ENCODE measurements at regions not wholly inside any gene's neighbourhood (a gene's known extent, or its start where the extent isn't known, plus 50 kb on each side); places are given as distances from the start of the nearest gene placed in this dataset.

DNA sequence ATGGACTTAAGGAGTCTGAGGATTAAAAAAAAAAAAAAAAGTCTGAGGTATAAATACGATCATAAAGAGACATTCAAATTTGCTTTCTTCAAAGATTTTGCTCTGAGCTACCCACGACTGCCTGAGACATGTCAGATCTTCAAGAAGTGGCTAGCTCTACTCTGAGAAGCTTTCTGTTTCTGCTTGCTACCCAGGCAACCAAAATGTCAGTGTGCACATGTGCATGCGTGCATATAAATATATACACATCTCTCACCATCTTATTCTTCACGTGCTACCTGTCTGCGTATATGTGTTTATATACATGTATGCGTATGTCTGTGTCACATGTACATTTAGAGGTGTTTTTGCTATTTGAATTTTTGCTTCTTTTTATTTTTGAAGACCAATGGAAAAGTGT lies 299.6 kb upstream of the STXBP5 start:
- H3K4me3 Mint-ChIP-seq: no peak overlapping the region
- H3K36me3 Mint-ChIP-seq: no peaks in the 10 kb centered on the region
- no peaks in the 10 kb centered on the region for H3K36me3 ChIP-seq (ENCODE audit: control insufficient read depth in 2 of 2, extremely low read depth in 1 of 2, insufficient read depth in 1 of 2, low read length in 1 of 2)
- no peak overlapping the region for H3K4me3 ChIP-seq (ENCODE audit: control insufficient read depth in 1 of 2, extremely low read depth in 1 of 2, low read length in 1 of 2)
- no peaks in the 10 kb centered on the region for H3K9me3 Mint-ChIP-seq
- ChIA-PET CTCF (interaction anchor here in 1 of 2 donors (0.6 kb wide), 1 partner anchor 12 kb away, joined by 3 read pairs; no protein-coding TSS in a partner anchor), POLR2A (no interaction called here)
- H3K27ac Mint-ChIP-seq: no peak overlapping the region
- no peak for DNase-seq
- no peaks in the 10 kb centered on the region for H3K4me1 ChIP-seq (ENCODE audit: control insufficient read depth in 1 of 2, extremely low read depth in 1 of 2, insufficient read depth in 2 of 2, low read length in 2 of 2)
- H3K4me1 Mint-ChIP-seq: no peaks in the 10 kb centered on the region
- no peak for ATAC-seq (replicated peaks in 1 of 4)
- WGBS (ENCODE audit: insufficient coverage): 33% methylated on average over 2 of the region's 6 CpGs
- no peaks in the 10 kb centered on the region for H3K9me3 ChIP-seq
- H3K27ac ChIP-seq (ENCODE audit: low read length): no peak overlapping the region
- H3K27me3 ChIP-seq (replicated peaks in 1 of 2; ENCODE audit: control insufficient read depth in 2 of 2, extremely low read depth in 1 of 2, insufficient read depth in 2 of 2, low read length in 1 of 2): no peaks in the 10 kb centered on the region
- no peaks in the 10 kb centered on the region for H3K27me3 Mint-ChIP-seq

DNA sequence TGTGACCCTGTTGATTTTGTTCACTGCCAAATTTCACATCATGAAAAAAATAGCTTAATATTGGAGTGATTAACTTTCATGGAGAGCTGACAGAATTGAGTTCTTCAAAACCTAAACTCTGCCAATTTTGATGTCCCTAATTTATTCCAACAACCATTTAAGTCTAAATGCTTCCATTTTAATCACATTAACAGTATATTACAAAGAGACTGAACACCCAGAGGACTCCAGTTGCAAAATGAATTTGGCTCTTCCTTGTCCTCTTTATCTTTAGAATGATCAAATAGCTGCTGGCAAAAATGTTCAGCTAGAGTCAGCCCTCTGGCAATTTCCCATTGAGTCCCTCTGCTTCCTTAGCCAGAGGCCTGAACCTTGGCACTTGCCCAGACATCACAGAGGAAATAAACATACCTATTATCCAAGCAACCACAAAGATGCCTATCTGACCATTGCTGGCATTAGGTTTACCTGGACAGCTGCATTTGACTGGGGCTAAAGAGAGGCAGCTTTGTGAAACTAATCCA lies 299.0 kb upstream of the STXBP5 start:
- Histone ChIP-seq H3K27ac (ENCODE audit: low read length) (no peak overlapping the region), H3K36me3 (ENCODE audit: control insufficient read depth in 2 of 2, extremely low read depth in 1 of 2, insufficient read depth in 1 of 2, low read length in 1 of 2) (no peaks in the 10 kb centered on the region), H3K9me3 (no peaks in the 10 kb centered on the region), H3K27me3 (replicated peaks in 1 of 2; ENCODE audit: control insufficient read depth in 2 of 2, extremely low read depth in 1 of 2, insufficient read depth in 2 of 2, low read length in 1 of 2) (no peaks in the 10 kb centered on the region), H3K4me1 (ENCODE audit: control insufficient read depth in 1 of 2, extremely low read depth in 1 of 2, insufficient read depth in 2 of 2, low read length in 2 of 2) (no peaks in the 10 kb centered on the region), H3K4me3 (ENCODE audit: control insufficient read depth in 1 of 2, extremely low read depth in 1 of 2, low read length in 1 of 2) (no peak overlapping the region)
- DNase-seq (no peak), ATAC-seq (replicated peaks in 1 of 4) (no peak)
- H3K9me3 Mint-ChIP-seq: no peaks in the 10 kb centered on the region
- ChIA-PET POLR2A (no interaction called here), CTCF (interaction anchor here in 1 of 2 donors (0.6 kb wide), 1 partner anchor 13 kb away, joined by 3 read pairs; no protein-coding TSS in a partner anchor)
- no peaks in the 10 kb centered on the region for H3K27me3 Mint-ChIP-seq
- H3K4me3 Mint-ChIP-seq: no peak overlapping the region
- H3K27ac Mint-ChIP-seq: no peak overlapping the region
- no peaks in the 10 kb centered on the region for H3K36me3 Mint-ChIP-seq
- H3K4me1 Mint-ChIP-seq: no peaks in the 10 kb centered on the region

DNA sequence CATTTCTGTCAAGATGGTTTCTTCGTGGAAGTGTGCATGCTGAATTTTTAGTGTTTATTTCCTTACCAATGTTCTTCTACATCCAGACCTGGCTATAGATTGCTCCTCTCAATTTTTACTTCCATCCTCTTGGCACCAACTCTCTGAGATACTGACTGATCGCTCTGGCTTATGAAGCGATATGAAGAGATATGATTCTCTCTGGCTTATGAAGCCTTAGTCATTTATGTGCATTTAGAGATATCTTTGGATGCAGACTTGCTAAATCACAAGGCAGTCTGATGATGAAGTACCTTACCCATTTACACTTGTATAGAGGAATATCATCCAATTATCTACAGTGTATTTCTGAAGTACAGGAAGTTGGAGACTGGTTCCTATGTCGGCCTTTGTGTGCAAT lies 295.4 kb upstream of the STXBP5 start:
- Mint-ChIP-seq H3K27me3 (peaks cover 0 to under 1% of the 10 kb centered on the region in 2 donors), H3K9me3 (no peaks in the 10 kb centered on the region), H3K27ac (no peak overlapping the region), H3K4me1 (peaks cover 0 to under 1% (median 0%) of the 10 kb centered on the region in 3 donors), H3K4me3 (no peak overlapping the region), H3K36me3 (no peaks in the 10 kb centered on the region)
- no peak overlapping the region for H3K4me3 ChIP-seq (ENCODE audit: control insufficient read depth in 1 of 2, extremely low read depth in 1 of 2, low read length in 1 of 2)
- ATAC-seq (replicated peaks in 1 of 4): no peak
- no peaks in the 10 kb centered on the region for H3K4me1 ChIP-seq (ENCODE audit: control insufficient read depth in 1 of 2, extremely low read depth in 1 of 2, insufficient read depth in 2 of 2, low read length in 2 of 2)
- POLR2A ChIA-PET: no interaction called here
- peaks cover 0 to 1% of the 10 kb centered on the region in 2 experiments for H3K27me3 ChIP-seq (replicated peaks in 1 of 2; ENCODE audit: control insufficient read depth in 2 of 2, extremely low read depth in 1 of 2, insufficient read depth in 2 of 2, low read length in 1 of 2)
- WGBS (ENCODE audit: insufficient coverage): no CpG with 5 or more reads among the region's 4 CpGs
- CTCF ChIA-PET: no interaction called here
- H3K36me3 ChIP-seq (ENCODE audit: control insufficient read depth in 2 of 2, extremely low read depth in 1 of 2, insufficient read depth in 1 of 2, low read length in 1 of 2): no peaks in the 10 kb centered on the region
- DNase-seq: no peak
- H3K9me3 ChIP-seq: no peaks in the 10 kb centered on the region
- H3K27ac ChIP-seq (ENCODE audit: low read length): no peak overlapping the region

DNA sequence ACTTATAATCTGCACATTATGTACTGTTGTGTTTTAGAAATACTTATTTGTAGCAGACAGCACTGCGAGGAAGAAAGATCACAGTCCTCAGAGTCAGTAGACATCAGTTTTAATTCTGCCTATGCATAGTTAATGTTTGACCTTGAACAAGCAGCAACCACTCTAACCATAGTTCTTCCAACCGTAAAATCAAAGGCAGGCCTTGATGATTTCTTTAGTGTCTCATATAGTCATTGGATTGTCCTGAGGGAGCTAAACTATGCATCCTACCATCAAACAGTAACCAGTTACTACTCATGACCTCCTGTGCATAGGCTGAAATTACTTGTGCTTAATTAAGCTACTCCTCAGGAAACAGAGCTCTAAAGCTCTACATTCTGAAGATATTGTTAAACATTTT lies 294.8 kb upstream of the STXBP5 start:
- 40% methylated on average over 1 of the region's 2 CpGs for WGBS (ENCODE audit: insufficient coverage)
- POLR2A ChIA-PET: no interaction called here
- ATAC-seq (replicated peaks in 1 of 4): no peak

DNA sequence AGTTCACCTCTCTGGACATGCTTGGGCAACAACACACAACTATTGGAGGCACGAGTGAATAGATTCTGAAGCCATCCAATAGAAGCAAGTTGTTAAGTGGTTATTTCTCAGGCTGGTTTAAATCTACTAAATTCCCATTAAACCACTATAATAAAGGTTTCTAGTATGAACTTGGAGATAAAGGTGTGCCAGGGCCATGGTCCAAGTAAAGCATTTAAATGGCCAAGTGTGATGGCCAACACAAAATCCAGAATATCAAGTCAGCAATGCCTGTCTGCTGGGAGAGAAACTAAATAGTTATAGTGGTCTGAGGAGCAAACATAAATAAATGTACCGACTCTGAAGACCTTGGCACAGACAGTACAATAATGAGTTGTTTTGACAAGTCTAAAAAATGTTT lies 294.3 kb upstream of the STXBP5 start:
- Histone ChIP-seq H3K36me3 (ENCODE audit: control insufficient read depth in 2 of 2, extremely low read depth in 1 of 2, insufficient read depth in 1 of 2, low read length in 1 of 2) (no peaks in the 10 kb centered on the region), H3K27me3 (replicated peaks in 1 of 2; ENCODE audit: control insufficient read depth in 2 of 2, extremely low read depth in 1 of 2, insufficient read depth in 2 of 2, low read length in 1 of 2) (peaks cover 0 to 4% of the 10 kb centered on the region in 2 experiments), H3K9me3 (no peaks in the 10 kb centered on the region), H3K4me3 (ENCODE audit: control insufficient read depth in 1 of 2, extremely low read depth in 1 of 2, low read length in 1 of 2) (no peak overlapping the region), H3K4me1 (ENCODE audit: control insufficient read depth in 1 of 2, extremely low read depth in 1 of 2, insufficient read depth in 2 of 2, low read length in 2 of 2) (no peaks in the 10 kb centered on the region), H3K27ac (ENCODE audit: low read length) (no peak overlapping the region)
- ATAC-seq (replicated peaks in 1 of 4) (no peak), DNase-seq (no peak)
- Mint-ChIP-seq H3K4me1 (peaks cover 0 to 5% (median 0%) of the 10 kb centered on the region in 3 donors), H3K27ac (no peak overlapping the region), H3K4me3 (no peak overlapping the region), H3K27me3 (peaks cover 0 to 4% of the 10 kb centered on the region in 2 donors), H3K9me3 (no peaks in the 10 kb centered on the region), H3K36me3 (no peaks in the 10 kb centered on the region)
- no CpG with 5 or more reads among the region's 2 CpGs for whole genome bisulfite sequencing (ENCODE audit: insufficient coverage)
- POLR2A ChIA-PET: no interaction called here
- CTCF ChIA-PET: no interaction called here

More for the DNA sequence above, 294.8 kb upstream of the STXBP5 start:
- Mint-ChIP-seq H3K27me3 (peaks cover 0 to 4% of the 10 kb centered on the region in 2 donors), H3K36me3 (no peaks in the 10 kb centered on the region), H3K27ac (no peak overlapping the region), H3K4me1 (peaks cover 0 to 5% (median 0%) of the 10 kb centered on the region in 3 donors), H3K9me3 (no peaks in the 10 kb centered on the region), H3K4me3 (no peak overlapping the region)
- H3K36me3 ChIP-seq (ENCODE audit: control insufficient read depth in 2 of 2, extremely low read depth in 1 of 2, insufficient read depth in 1 of 2, low read length in 1 of 2): no peaks in the 10 kb centered on the region
- CTCF ChIA-PET: no interaction called here
- H3K9me3 ChIP-seq: no peaks in the 10 kb centered on the region
- no peaks in the 10 kb centered on the region for H3K4me1 ChIP-seq (ENCODE audit: control insufficient read depth in 1 of 2, extremely low read depth in 1 of 2, insufficient read depth in 2 of 2, low read length in 2 of 2)
- H3K4me3 ChIP-seq (ENCODE audit: control insufficient read depth in 1 of 2, extremely low read depth in 1 of 2, low read length in 1 of 2): no peak overlapping the region
- H3K27ac ChIP-seq (ENCODE audit: low read length): no peak overlapping the region
- no peak for DNase-seq
- H3K27me3 ChIP-seq (replicated peaks in 1 of 2; ENCODE audit: control insufficient read depth in 2 of 2, extremely low read depth in 1 of 2, insufficient read depth in 2 of 2, low read length in 1 of 2): peaks cover 0 to 4% of the 10 kb centered on the region in 2 experiments

DNA sequence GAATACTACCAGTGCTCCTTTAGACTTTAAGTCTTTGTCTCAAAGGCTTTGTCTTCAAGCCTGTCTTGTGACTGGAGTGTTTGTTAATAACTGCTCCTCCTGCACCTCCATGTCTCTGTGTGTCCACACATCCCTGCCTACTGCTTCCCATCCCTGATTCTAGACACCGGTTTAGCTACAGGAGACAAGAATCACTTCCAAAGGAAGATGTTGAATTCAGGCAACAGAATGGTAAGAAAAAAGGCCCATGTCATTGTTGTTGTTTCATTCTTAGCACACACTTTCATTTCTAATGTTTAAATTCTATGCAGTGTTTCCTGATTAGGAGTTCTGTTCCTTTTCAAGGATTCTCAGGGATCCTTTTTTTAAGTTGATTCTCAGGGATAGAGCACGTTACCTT lies 293.6 kb upstream of the STXBP5 start:
- DNase-seq (no peak), ATAC-seq (replicated peaks in 1 of 4) (no peak)
- no peaks in the 10 kb centered on the region for H3K9me3 ChIP-seq
- no CpG with 5 or more reads among the region's 2 CpGs for WGBS (ENCODE audit: insufficient coverage)
- Mint-ChIP-seq H3K36me3 (no peaks in the 10 kb centered on the region), H3K27ac (no peak overlapping the region), H3K27me3 (peaks cover 0 to 4% of the 10 kb centered on the region in 2 donors), H3K4me3 (no peak overlapping the region), H3K9me3 (no peaks in the 10 kb centered on the region), H3K4me1 (peaks cover 0 to 5% (median 0%) of the 10 kb centered on the region in 3 donors)
- no peak overlapping the region for H3K4me3 ChIP-seq (ENCODE audit: control insufficient read depth in 1 of 2, extremely low read depth in 1 of 2, low read length in 1 of 2)
- CTCF ChIA-PET: no interaction called here
- POLR2A ChIA-PET: no interaction called here
- H3K4me1 ChIP-seq (ENCODE audit: control insufficient read depth in 1 of 2, extremely low read depth in 1 of 2, insufficient read depth in 2 of 2, low read length in 2 of 2): no peaks in the 10 kb centered on the region
- peaks cover 0 to 4% of the 10 kb centered on the region in 2 experiments for H3K27me3 ChIP-seq (replicated peaks in 1 of 2; ENCODE audit: control insufficient read depth in 2 of 2, extremely low read depth in 1 of 2, insufficient read depth in 2 of 2, low read length in 1 of 2)
- no peak overlapping the region for H3K27ac ChIP-seq (ENCODE audit: low read length)
- H3K36me3 ChIP-seq (ENCODE audit: control insufficient read depth in 2 of 2, extremely low read depth in 1 of 2, insufficient read depth in 1 of 2, low read length in 1 of 2): no peaks in the 10 kb centered on the region

DNA sequence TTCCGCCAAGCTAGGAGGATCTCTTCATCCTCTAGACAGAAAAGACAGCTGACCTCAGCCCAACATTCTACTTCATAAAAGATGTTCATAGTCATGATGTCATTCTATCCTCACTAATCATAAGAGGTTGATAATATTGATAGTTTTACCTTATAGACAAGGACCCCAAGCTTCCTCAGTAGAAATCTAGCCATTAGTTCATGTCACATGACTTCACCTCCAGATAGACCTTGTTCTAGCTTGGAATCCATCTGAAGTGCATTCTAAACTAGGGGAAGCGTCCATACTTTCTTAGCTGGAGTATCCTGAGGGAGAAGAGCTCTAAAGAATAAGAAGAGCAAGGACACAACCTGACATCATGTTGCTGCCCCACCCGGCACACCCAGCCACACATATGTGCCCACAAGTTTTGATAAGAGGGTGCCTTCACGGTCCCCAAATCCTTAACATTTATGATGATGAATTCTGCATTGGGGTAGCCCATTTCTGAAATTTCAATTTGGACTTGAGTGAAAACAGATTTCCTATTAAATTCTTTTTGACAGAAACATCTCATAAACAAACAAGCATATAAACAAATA lies 292.5 kb upstream of the STXBP5 start:
- H3K36me3 Mint-ChIP-seq: no peaks in the 10 kb centered on the region
- Histone ChIP-seq H3K4me3 (ENCODE audit: control insufficient read depth in 1 of 2, extremely low read depth in 1 of 2, low read length in 1 of 2) (no peak overlapping the region), H3K27me3 (replicated peaks in 1 of 2; ENCODE audit: control insufficient read depth in 2 of 2, extremely low read depth in 1 of 2, insufficient read depth in 2 of 2, low read length in 1 of 2) (peaks cover 0 to 4% of the 10 kb centered on the region in 2 experiments), H3K4me1 (ENCODE audit: control insufficient read depth in 1 of 2, extremely low read depth in 1 of 2, insufficient read depth in 2 of 2, low read length in 2 of 2) (no peaks in the 10 kb centered on the region), H3K36me3 (ENCODE audit: control insufficient read depth in 2 of 2, extremely low read depth in 1 of 2, insufficient read depth in 1 of 2, low read length in 1 of 2) (no peaks in the 10 kb centered on the region), H3K27ac (ENCODE audit: low read length) (no peak overlapping the region), H3K9me3 (no peaks in the 10 kb centered on the region)
- H3K9me3 Mint-ChIP-seq: no peaks in the 10 kb centered on the region
- ChIA-PET CTCF (no interaction called here), POLR2A (no interaction called here)
- H3K4me1 Mint-ChIP-seq: peaks cover 0 to 5% (median 0%) of the 10 kb centered on the region in 3 donors
- H3K27me3 Mint-ChIP-seq: peaks cover 0 to 4% of the 10 kb centered on the region in 2 donors
- no CpG with 5 or more reads among the region's 4 CpGs for WGBS (ENCODE audit: insufficient coverage)
- ATAC-seq (replicated peaks in 1 of 4): no peak
- no peak for DNase-seq
- H3K27ac Mint-ChIP-seq: no peak overlapping the region
- no peak overlapping the region for H3K4me3 Mint-ChIP-seq
